ENCODE measurements at regions not wholly inside any gene's neighbourhood (a gene's known extent, or its start where the extent isn't known, plus 50 kb on each side); places are given as distances from the start of the nearest gene placed in this dataset.

DNA sequence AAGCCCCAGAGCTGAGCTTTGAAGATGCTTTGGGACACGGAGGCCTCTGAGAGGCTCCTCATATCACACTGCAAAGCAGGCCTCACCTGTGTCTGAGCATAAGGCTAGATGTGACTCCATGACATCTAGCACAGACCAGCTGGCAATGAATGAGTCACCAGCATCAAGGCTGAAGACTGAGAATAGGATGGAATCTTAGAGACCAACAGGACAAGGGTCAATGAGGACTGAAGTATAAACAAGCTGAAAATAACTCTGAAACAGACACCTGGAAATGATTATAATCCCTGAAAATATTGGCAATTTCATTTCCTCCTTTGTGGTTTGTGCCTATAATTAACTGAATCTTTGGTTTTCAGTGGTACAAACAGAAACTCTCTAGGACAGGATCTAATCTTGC lies 87.1 kb upstream of the PRPS1 start (continued):
- TF ChIP-seq, protein P1, sequence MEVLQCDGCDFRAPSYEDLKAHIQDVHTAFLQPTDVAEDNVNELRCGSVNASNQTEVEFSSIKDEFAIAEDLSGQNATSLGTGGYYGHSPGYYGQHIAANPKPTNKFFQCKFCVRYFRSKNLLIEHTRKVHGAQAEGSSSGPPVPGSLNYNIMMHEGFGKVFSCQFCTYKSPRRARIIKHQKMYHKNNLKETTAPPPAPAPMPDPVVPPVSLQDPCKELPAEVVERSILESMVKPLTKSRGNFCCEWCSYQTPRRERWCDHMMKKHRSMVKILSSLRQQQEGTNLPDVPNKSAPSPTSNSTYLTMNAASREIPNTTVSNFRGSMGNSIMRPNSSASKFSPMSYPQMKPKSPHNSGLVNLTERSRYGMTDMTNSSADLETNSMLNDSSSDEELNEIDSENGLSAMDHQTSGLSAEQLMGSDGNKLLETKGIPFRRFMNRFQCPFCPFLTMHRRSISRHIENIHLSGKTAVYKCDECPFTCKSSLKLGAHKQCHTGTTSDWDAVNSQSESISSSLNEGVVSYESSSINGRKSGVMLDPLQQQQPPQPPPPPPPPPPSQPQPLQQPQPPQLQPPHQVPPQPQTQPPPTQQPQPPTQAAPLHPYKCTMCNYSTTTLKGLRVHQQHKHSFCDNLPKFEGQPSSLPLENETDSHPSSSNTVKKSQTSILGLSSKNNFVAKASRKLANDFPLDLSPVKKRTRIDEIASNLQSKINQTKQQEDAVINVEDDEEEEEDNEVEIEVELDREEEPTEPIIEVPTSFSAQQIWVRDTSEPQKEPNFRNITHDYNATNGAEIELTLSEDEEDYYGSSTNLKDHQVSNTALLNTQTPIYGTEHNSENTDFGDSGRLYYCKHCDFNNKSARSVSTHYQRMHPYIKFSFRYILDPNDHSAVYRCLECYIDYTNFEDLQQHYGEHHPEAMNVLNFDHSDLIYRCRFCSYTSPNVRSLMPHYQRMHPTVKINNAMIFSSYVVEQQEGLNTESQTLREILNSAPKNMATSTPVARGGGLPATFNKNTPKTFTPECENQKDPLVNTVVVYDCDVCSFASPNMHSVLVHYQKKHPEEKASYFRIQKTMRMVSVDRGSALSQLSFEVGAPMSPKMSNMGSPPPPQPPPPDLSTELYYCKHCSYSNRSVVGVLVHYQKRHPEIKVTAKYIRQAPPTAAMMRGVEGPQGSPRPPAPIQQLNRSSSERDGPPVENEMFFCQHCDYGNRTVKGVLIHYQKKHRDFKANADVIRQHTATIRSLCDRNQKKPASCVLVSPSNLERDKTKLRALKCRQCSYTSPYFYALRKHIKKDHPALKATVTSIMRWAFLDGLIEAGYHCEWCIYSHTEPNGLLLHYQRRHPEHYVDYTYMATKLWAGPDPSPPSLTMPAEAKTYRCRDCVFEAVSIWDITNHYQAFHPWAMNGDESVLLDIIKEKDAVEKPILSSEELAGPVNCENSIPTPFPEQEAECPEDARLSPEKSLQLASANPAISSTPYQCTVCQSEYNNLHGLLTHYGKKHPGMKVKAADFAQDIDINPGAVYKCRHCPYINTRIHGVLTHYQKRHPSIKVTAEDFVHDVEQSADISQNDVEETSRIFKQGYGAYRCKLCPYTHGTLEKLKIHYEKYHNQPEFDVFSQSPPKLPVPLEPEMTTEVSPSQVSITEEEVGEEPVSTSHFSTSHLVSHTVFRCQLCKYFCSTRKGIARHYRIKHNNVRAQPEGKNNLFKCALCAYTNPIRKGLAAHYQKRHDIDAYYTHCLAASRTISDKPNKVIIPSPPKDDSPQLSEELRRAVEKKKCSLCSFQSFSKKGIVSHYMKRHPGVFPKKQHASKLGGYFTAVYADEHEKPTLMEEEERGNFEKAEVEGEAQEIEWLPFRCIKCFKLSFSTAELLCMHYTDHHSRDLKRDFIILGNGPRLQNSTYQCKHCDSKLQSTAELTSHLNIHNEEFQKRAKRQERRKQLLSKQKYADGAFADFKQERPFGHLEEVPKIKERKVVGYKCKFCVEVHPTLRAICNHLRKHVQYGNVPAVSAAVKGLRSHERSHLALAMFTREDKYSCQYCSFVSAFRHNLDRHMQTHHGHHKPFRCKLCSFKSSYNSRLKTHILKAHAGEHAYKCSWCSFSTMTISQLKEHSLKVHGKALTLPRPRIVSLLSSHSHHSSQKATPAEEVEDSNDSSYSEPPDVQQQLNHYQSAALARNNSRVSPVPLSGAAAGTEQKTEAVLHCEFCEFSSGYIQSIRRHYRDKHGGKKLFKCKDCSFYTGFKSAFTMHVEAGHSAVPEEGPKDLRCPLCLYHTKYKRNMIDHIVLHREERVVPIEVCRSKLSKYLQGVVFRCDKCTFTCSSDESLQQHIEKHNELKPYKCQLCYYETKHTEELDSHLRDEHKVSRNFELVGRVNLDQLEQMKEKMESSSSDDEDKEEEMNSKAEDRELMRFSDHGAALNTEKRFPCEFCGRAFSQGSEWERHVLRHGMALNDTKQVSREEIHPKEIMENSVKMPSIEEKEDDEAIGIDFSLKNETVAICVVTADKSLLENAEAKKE (CRISPR knock-in tag; IDR thresholded peaks at IDR 0.05): no peak
- no peak for TF ChIP-seq ZNF331 (CRISPR knock-in tag; IDR thresholded peaks at IDR 0.05; ENCODE audit: low read depth)

DNA sequence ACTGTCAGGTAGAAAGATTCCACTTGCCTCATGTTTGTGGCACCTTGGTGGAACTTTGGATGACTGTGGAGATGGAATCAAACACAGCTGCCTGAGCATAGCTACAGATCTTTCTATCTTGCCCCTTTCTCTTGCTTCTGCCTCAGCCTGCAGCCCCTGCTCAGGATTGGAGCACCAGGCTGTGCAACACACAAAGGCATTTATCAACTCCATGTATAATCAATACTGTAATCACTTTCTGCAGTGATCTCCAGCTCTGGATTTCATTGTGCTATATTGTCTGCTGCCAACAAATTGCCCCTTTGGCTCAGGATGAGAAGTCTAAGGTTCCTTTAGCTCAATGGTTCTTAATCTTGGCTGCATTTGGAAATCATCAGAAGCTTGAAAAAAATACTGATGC lies 86.3 kb upstream of the PRPS1 start:
- ATAC-seq (no peak), DNase-seq (ENCODE audit: low spot score) (no peak)
- no peaks in the 10 kb centered on the region for H3K27me3 ChIP-seq (ENCODE audit: insufficient read depth)
- H3K79me2 ChIP-seq (replicated peaks; ENCODE audit: insufficient read depth): no peaks in the 10 kb centered on the region
- Mint-ChIP-seq H3K9me3 (no peaks in the 10 kb centered on the region), H3K4me1 (peaks cover 7% of the 10 kb centered on the region), H3K36me3 (ENCODE audit: low read depth) (no peaks in the 10 kb centered on the region), H3K27me3 (ENCODE audit: insufficient read depth, low read depth, poor library complexity) (peaks cover 3% of the 10 kb centered on the region), H3K27ac (no peak overlapping the region), H3K4me3 (no peak overlapping the region)
- H3K9me2 ChIP-seq (ENCODE audit: insufficient read depth): no peaks in the 10 kb centered on the region
- H4K20me1 ChIP-seq (replicated peaks; ENCODE audit: insufficient read depth): no peaks in the 10 kb centered on the region
- H3K27ac ChIP-seq (ENCODE audit: low read depth): no peak overlapping the region
- H3K4me2 ChIP-seq: no peak overlapping the region
- no peaks in the 10 kb centered on the region for H3F3A ChIP-seq (replicated peaks; ENCODE audit: low read depth)
- no peak overlapping the region for H3K4me3 ChIP-seq
- H3K36me3 ChIP-seq (ENCODE audit: insufficient read depth): no peaks in the 10 kb centered on the region
- H2AFZ ChIP-seq: no peak overlapping the region
- no peaks in the 10 kb centered on the region for H3K4me1 ChIP-seq (ENCODE audit: insufficient read depth)
- TF ChIP-seq NANOG (IDR thresholded peaks at IDR 0.05; ENCODE audit: borderline replicate concordance): no peak
- no peak for TF ChIP-seq EZH2 (IDR thresholded peaks at IDR 0.05; ENCODE audit: low read depth, unreplicated experiment)
- no peak for TF ChIP-seq ZNF331 (CRISPR knock-in tag; IDR thresholded peaks at IDR 0.05; ENCODE audit: low read depth)
- no peak for TF ChIP-seq ZNF114 (CRISPR knock-in tag; IDR thresholded peaks at IDR 0.05)
- no peak for TF ChIP-seq POLR2AphosphoS5 (IDR thresholded peaks at IDR 0.05; ENCODE audit: low read depth)
- TF ChIP-seq, protein P1 (CRISPR knock-in tag; IDR thresholded peaks at IDR 0.05): no peak
- TF ChIP-seq CREB1 (CRISPR knock-in tag; IDR thresholded peaks at IDR 0.05; ENCODE audit: low read depth): no peak
